ENCODE measurements at regions not wholly inside any gene's neighbourhood (a gene's known extent, or its start where the extent isn't known, plus 50 kb on each side); places are given as distances from the start of the nearest gene placed in this dataset.

GRCh38 chrX:106510713-106511403 lies 100.9 kb upstream of the RADX start:
- TF ChIP-seq, protein P1, sequence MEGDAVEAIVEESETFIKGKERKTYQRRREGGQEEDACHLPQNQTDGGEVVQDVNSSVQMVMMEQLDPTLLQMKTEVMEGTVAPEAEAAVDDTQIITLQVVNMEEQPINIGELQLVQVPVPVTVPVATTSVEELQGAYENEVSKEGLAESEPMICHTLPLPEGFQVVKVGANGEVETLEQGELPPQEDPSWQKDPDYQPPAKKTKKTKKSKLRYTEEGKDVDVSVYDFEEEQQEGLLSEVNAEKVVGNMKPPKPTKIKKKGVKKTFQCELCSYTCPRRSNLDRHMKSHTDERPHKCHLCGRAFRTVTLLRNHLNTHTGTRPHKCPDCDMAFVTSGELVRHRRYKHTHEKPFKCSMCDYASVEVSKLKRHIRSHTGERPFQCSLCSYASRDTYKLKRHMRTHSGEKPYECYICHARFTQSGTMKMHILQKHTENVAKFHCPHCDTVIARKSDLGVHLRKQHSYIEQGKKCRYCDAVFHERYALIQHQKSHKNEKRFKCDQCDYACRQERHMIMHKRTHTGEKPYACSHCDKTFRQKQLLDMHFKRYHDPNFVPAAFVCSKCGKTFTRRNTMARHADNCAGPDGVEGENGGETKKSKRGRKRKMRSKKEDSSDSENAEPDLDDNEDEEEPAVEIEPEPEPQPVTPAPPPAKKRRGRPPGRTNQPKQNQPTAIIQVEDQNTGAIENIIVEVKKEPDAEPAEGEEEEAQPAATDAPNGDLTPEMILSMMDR (IDR thresholded peaks at IDR 0.05), result no peak
- no peak for TF ChIP-seq ZFX (IDR thresholded peaks at IDR 0.05; ENCODE audit: borderline replicate concordance)
- no peak overlapping the region for H3K27ac ChIP-seq

Data from 22Rv1 (cell line).